DND-41 (cell line): ENCODE measurements at regions not wholly inside any gene's neighbourhood (a gene's known extent, or its start where the extent isn't known, plus 50 kb on each side); places are given as distances from the start of the nearest gene placed in this dataset.

Experiments used
- EZH2 ChIP-seq: IDR thresholded peaks from 3 replicates; pipeline ENCODE4 v1.6.1; 2012; ENCODE audit warnings: borderline replicate concordance, low read depth, mild to moderate bottlenecking, moderate library complexity, low read length, inconsistent platforms; ENCODE audit not compliant: severe bottlenecking
- TF ChIP-seq, protein P1 (sequence below): IDR thresholded peaks from 2 replicates; pipeline ENCODE4 v1.5.1; 2012; ENCODE audit warnings: borderline replicate concordance, low read length, moderate library complexity, mild to moderate bottlenecking; ENCODE audit not compliant: poor library complexity, severe bottlenecking; ENCODE audit errors: extremely low read depth

DNA sequence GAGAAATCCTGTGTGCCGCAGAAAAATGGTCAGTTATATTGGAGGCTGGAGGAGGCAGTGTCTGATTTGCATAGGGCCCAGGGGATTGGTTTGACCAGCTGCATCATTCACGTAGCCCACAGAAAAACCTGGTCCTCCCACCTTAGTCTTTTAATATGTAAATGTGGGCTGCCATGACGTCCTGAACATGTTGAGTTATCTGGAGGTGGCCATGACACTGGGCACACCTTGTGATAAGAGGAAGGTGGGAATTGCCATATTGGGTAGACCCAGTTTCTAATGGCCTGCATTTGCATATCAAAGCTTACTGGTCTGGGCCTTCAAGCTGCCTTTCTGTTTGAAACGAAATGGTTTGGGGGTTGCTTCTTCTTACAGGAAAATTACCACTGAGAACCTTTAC lies 162.2 kb downstream of the AHR start:
- TF ChIP-seq, protein P1, sequence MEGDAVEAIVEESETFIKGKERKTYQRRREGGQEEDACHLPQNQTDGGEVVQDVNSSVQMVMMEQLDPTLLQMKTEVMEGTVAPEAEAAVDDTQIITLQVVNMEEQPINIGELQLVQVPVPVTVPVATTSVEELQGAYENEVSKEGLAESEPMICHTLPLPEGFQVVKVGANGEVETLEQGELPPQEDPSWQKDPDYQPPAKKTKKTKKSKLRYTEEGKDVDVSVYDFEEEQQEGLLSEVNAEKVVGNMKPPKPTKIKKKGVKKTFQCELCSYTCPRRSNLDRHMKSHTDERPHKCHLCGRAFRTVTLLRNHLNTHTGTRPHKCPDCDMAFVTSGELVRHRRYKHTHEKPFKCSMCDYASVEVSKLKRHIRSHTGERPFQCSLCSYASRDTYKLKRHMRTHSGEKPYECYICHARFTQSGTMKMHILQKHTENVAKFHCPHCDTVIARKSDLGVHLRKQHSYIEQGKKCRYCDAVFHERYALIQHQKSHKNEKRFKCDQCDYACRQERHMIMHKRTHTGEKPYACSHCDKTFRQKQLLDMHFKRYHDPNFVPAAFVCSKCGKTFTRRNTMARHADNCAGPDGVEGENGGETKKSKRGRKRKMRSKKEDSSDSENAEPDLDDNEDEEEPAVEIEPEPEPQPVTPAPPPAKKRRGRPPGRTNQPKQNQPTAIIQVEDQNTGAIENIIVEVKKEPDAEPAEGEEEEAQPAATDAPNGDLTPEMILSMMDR = no peak
- no peak for TF ChIP-seq EZH2
